ENCODE measurements at regions not wholly inside any gene's neighbourhood (a gene's known extent, or its start where the extent isn't known, plus 50 kb on each side); places are given as distances from the start of the nearest gene placed in this dataset.
"Not testable (repeated sequence)": the region's sequence is repeated elsewhere in the genome, so short reads cannot be mapped to it uniquely, and the experiment has no call there.

- DNase-seq = no peak
These were observed 143.2 kb upstream of the TWIST2 start for GRCh38 chr2:238704471-238705225.

GRCh38 chr2:238706163-238706562, 141.7 kb upstream of the TWIST2 start:
- DNase-seq = no peak

DNA sequence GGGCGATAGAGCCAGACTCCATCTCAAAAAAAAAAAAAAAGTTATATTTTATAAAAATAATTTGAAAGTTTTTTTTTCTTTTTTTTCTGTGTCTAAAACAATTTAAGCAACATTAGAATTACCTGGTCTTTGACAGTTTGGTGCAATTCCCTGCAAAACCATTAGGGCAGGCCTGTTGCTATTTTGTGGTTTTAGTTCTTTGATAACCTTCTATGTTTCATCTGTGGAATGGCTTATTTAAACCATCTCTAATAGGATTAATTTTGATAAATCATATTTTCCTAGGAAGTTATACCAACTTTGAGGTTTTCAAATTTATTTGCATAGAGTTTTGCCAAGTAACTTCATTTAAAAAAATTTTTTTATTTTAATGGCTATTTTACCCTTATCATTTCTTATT, 141.2 kb upstream of the TWIST2 start:
- DNase-seq = no peak

GRCh38 chr2:238709325-238710025, 138.4 kb upstream of the TWIST2 start:
- DNase-seq = no peak

DNA sequence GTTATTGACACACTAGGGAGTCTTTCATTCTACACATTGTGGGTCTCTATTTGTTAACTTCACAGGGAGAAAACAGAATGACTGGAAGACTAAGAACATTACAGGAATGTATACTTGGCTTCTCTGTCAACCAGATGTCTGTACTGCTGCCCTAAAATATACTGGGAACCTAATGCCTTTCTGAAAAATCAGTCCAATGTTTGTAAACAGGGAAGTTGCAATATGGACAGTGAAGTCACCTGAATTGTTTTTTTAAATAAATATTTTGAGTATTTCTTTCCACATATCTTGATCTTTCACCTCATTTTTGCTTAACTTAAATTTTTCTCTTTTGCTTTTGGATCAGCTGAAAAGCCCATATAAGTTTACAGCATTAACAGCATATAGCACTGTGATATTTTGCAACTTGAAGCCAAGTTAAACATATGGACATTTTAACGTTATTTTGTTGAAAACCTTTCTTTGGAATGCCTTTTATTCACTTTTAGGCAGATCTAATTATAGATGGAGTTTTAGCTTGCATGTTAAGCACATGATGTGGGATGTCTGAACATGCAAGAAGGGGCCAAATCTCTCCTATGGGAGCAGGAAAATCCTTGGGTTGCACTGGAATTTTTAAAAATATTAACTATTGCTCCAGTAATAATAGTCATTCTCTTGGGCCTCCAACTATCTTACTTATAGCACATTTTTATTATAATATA, 137.7 kb upstream of the TWIST2 start:
- DNase-seq = no peak

DNA sequence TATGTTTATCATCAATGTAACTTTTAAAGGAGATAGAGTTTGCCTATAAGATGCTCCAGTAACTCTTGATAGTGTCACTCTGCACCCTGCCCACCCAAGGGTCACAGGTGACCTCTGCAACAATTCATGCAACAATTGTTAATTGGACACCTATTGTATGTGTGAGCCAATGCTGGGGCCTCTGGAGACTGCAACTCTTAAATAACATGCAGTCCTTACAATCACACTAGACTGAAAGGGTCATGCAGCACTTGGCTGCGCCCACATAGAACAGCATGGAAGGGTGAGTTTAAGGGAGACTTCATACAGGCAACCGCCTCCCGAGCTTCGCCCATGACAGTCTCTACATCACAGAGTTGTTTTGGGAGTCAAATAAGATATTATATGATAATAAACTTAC, 137.1 kb upstream of the TWIST2 start:
- DNase-seq = no peak

- DNase-seq = no peak
These were observed 136.5 kb upstream of the TWIST2 start for GRCh38 chr2:238711346-238711745.

- DNase-seq = no peak
These were observed 135.9 kb upstream of the TWIST2 start for GRCh38 chr2:238712011-238712410.

- DNase-seq = no peak
These were observed 134.6 kb upstream of the TWIST2 start for GRCh38 chr2:238713198-238713826.

- DNase-seq = no peak
These were observed 133.8 kb upstream of the TWIST2 start for GRCh38 chr2:238714038-238714528.

GRCh38 chr2:238716171-238716570, 131.7 kb upstream of the TWIST2 start:
- no peak for DNase-seq

GRCh38 chr2:238716585-238716984, 131.3 kb upstream of the TWIST2 start:
- DNase-seq = no peak

DNA sequence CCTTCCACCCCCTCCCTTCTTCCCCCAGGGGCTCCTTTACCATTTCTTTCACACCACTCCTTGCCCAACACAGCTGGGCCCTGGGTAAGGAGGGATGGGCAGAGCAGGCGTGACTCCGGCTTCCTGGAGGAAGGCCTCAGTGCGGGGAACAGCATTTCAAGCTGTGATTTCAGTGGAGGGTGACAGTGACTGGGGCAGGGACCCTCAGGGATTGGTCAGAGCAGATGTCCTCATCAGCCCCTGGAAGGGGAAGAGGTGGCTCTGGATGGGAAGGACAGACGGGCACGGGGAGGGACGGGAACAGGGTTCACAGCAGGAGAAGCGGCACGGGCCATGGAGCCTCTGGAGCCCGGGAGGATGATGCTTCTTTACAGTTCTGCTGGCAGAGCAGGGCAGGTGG, 130.8 kb upstream of the TWIST2 start:
- no peak for DNase-seq

DNA sequence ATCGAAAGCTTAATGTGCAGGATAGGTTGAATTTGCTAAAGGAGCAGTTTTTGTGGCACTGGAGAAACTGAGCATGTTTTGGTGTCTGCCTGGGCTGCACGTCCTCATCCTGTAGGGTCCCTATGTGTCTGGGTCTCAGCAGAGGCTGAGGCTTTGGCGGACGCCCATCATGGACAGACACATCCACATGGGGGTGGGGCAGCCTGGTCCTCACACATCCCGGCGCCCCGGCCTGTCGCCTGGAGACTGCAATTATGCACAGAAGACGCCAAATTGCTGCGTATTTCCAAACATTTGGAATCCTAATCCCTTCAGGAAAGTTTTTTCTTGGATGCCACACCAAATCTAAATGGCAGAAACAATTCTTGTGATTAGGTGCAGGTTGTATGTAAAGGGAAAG, 128.2 kb upstream of the TWIST2 start:
- DNase-seq = no peak

DNA sequence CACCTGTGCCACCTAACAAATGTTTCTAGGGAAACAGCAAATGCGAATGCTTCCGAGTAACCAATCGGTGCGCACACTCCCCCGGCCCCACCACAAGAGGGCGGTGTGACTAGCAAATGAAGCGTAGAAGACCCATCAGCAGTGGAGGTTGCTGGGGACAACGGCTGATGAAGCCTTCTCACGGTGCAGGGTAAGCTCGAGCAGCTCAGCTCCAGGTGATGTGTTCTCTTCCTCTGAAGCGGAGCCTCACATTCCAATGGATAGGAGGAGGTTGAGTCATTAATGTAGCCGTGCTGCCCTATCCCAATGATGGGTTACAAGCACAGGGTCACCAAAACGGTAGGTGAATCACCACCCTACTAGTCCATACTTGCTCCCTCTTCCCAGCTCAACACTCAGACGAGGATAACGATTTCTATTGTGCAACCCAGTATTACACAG, 127.6 kb upstream of the TWIST2 start:
- peak; percentile 50 for DNase-seq

- DNase-seq = no peak
These were observed 125.7 kb upstream of the TWIST2 start for GRCh38 chr2:238722181-238722580.

- no peak for DNase-seq
These were observed 125.0 kb upstream of the TWIST2 start for GRCh38 chr2:238722883-238723282.

DNA sequence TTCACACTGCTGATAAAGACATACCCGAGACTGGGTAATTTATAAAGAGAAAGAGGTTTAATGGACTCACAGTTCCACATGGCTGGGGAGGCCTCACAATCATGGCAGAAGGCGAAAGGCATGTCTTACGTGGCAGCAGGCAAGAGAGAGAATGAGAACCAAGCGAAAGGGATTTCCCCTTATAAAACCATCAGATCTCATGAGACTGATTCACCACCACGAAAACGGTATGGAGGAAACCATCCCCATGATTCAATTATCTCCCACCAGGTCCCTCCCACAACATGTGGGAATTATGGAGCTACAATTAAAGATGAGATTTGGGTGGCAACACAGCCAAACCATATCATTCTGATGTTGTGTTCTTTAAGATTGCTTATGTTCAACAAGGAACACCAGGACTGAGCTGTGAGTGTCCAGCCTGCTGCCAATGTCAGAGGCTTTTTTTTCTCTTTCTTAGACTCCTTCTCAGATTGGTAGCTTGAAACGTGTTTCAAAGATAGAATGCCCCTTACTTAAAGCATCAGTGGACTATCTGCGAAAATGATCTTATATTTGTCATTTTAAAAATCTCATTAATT, 124.1 kb upstream of the TWIST2 start:
- DNase-seq = not testable (repeated sequence)

- DNase-seq = no peak
These were observed 123.2 kb upstream of the TWIST2 start for GRCh38 chr2:238724728-238725127.

- no peak for DNase-seq
These were observed 122.6 kb upstream of the TWIST2 start for GRCh38 chr2:238725298-238725697.

DNA sequence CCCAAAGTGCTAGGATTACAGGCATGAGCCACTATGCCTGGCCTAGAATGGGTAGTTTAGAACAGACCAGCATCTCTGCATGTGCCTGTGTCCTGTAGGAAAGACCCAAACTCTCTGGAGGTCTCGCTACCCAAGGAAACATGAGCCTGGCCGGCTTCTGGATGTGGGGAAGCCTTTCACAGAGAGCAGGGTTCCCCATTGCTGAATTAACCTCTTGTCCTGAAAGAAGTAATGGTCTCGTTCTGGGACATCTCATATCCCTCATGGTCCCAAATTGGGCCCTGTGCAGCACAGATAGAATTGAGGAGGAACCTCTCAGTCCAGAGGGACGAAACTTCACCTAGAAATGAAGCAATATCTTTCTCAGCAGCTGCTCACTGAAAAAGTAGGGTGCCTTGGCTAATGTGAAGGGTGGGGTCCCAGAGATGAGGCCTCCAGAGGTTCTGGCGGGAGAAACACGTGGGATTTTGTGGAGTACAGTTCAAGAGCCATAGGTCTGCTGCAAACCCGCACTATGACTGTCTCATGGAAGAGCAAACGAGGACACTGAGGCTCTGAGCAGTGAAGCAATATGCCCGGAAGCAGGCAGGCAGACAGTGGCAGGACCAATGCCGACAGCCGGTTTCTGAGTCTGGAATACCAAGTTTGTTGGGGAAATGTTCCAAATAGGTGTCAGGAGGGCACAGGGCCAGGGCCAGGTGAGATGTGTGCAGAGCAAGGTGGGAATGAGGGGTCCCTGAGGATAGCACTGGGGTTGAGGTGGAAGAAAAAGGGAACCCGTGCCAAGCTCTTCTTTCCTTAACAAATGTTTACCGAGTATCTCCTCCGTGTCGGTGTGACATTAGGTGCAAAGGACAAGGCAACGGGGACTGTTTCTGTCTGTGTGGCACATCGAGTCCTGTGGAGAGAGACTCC, 121.0 kb upstream of the TWIST2 start:
- no peak for DNase-seq
